Mesenchymal stem cell (in vitro differentiated cells and primary cell): ENCODE measurements at regions not wholly inside any gene's neighbourhood (a gene's known extent, or its start where the extent isn't known, plus 50 kb on each side); places are given as distances from the start of the nearest gene placed in this dataset.

Experiments used
- DNase-seq: peaks from one replicate; pipeline ENCODE4 v3.0.0-alpha.2; 2013
- H2AFZ ChIP-seq: one replicate; pipeline ENCODE4 v1.6.1; 2013; ENCODE audit warnings: low read depth, mild to moderate bottlenecking, control low read depth, inconsistent platforms, low read length, moderate library complexity
- H2AK5ac ChIP-seq: 2 replicates; pipeline ENCODE4 v1.6.1; 2013; ENCODE audit warnings: low read length, moderate library complexity, mild to moderate bottlenecking, inconsistent platforms; ENCODE audit not compliant: severe bottlenecking
- H2BK120ac ChIP-seq: one replicate; pipeline ENCODE4 v1.6.1; 2013; ENCODE audit warnings: low read depth, mild to moderate bottlenecking, inconsistent platforms, low read length, moderate library complexity
- H2BK12ac ChIP-seq, 2 experiments: one replicate each; pipeline ENCODE4 v1.6.1; 2013; ENCODE audit warnings: inconsistent platforms in 2 of 2, low read length in 2 of 2, mild to moderate bottlenecking in 2 of 2, moderate library complexity in 2 of 2, control low read depth in 1 of 2
- H2BK15ac ChIP-seq: one replicate; pipeline ENCODE4 v1.6.1; 2013; ENCODE audit warnings: mild to moderate bottlenecking, low read depth, inconsistent platforms; ENCODE audit not compliant: poor library complexity, severe bottlenecking
- H2BK5ac ChIP-seq: 2 replicates; pipeline ENCODE4 v1.6.1; 2013; ENCODE audit warnings: low read depth, mild to moderate bottlenecking, low read length, control low read depth, inconsistent platforms; ENCODE audit not compliant: poor library complexity, severe bottlenecking
- H3K14ac ChIP-seq, 2 experiments: one replicate each; pipeline ENCODE4 v1.6.1; 2013; ENCODE audit warnings: inconsistent platforms in 2 of 2, low read length in 2 of 2, control low read depth in 1 of 2, mild to moderate bottlenecking in 1 of 2, moderate library complexity in 1 of 2
- H3K18ac ChIP-seq, 2 experiments: one replicate each; pipeline ENCODE4 v1.6.1; 2013; ENCODE audit warnings: inconsistent platforms in 2 of 2, low read length in 2 of 2, control low read depth in 1 of 2, low read depth in 1 of 2, mild to moderate bottlenecking in 1 of 2
- H3K23ac ChIP-seq, 2 experiments: one replicate each; pipeline ENCODE4 v1.6.1; 2013; ENCODE audit warnings: inconsistent platforms in 2 of 2, low read length in 2 of 2, mild to moderate bottlenecking in 2 of 2, moderate library complexity in 2 of 2, control low read depth in 1 of 2
- H3K27ac ChIP-seq: 2 replicates; pipeline ENCODE4 v1.5.1; 2013; ENCODE audit warnings: mild to moderate bottlenecking, moderate library complexity, low read length, control low read depth, inconsistent platforms; ENCODE audit not compliant: poor library complexity, severe bottlenecking
- H3K27me3 ChIP-seq, 2 experiments: 2 replicates each; pipeline versions ENCODE4 v1.6.1 to v1.7.0; 2013; ENCODE audit warnings: low read length in 2 of 2, mild to moderate bottlenecking in 2 of 2, moderate library complexity in 2 of 2, control low read depth in 1 of 2, inconsistent platforms in 1 of 2; ENCODE audit not compliant: control insufficient read depth in 1 of 2, insufficient read depth in 1 of 2
- H3K36me3 ChIP-seq, 2 experiments: 2 replicates each; pipeline versions ENCODE4 v1.6.1 to v1.7.0; 2013; ENCODE audit warnings: low read length in 2 of 2, control low read depth in 1 of 2, inconsistent platforms in 1 of 2, low read depth in 1 of 2, mild to moderate bottlenecking in 1 of 2; ENCODE audit not compliant: insufficient read depth in 2 of 2, control insufficient read depth in 1 of 2
- H3K4ac ChIP-seq, 2 experiments: one replicate each; pipeline ENCODE4 v1.6.1; 2013; ENCODE audit warnings: inconsistent platforms in 2 of 2, low read length in 2 of 2, mild to moderate bottlenecking in 2 of 2, moderate library complexity in 2 of 2, control low read depth in 1 of 2, low read depth in 1 of 2
- H3K4me1 ChIP-seq: 2 replicates; pipeline ENCODE4 v1.6.1; 2013; ENCODE audit warnings: low read depth, low read length, control low read depth; ENCODE audit not compliant: control insufficient read depth, insufficient read depth
- H3K4me2 ChIP-seq: 2 replicates; pipeline ENCODE4 v1.6.1; 2013; ENCODE audit warnings: low read length, mild to moderate bottlenecking, inconsistent platforms; ENCODE audit not compliant: poor library complexity, severe bottlenecking
- H3K4me3 ChIP-seq, 2 experiments: 2 replicates each; pipeline versions ENCODE4 v1.5.1 to v1.7.0; 2013; ENCODE audit warnings: low read length in 2 of 2, mild to moderate bottlenecking in 2 of 2, control low read depth in 1 of 2, low read depth in 1 of 2; ENCODE audit not compliant: insufficient read depth in 1 of 2
- H3K79me1 ChIP-seq: replicated peaks from 2 replicates; pipeline ENCODE4 v1.6.1; 2013; ENCODE audit warnings: mild to moderate bottlenecking, control low read depth, low read length, inconsistent platforms; ENCODE audit not compliant: poor library complexity, severe bottlenecking
- H3K9ac ChIP-seq: 2 replicates; pipeline ENCODE4 v1.7.0; 2013; ENCODE audit warnings: mild to moderate bottlenecking, low read length, moderate library complexity
- H3K9me3 ChIP-seq: 2 replicates; pipeline ENCODE4 v1.7.0; 2013; ENCODE audit warnings: mild to moderate bottlenecking, low read length; ENCODE audit not compliant: control insufficient read depth
- H4K8ac ChIP-seq: one replicate; pipeline ENCODE4 v1.6.1; 2013; ENCODE audit warnings: inconsistent platforms, mild to moderate bottlenecking, low read length, moderate library complexity
- H4K91ac ChIP-seq: one replicate; pipeline ENCODE4 v1.6.1; 2013; ENCODE audit warnings: mild to moderate bottlenecking, low read length, inconsistent platforms
- WGBS: methylation state at CpG from one replicate; pipeline ENCODE4 v1.1.7; 2013; ENCODE audit warnings: mixed read lengths; 5-methylcytosine and 5-hydroxymethylcytosine counted together

- no peak overlapping the region for H2BK12ac ChIP-seq
- no peaks in the 10 kb centered on the region for H3K36me3 ChIP-seq
- H3K79me1 ChIP-seq, result no peaks in the 10 kb centered on the region
- no peak overlapping the region for H3K9ac ChIP-seq
- H2BK15ac ChIP-seq, result no peak overlapping the region
- no peak for DNase-seq
- H3K14ac ChIP-seq, result no peak overlapping the region
- H4K91ac ChIP-seq, result no peak overlapping the region
- H4K8ac ChIP-seq, result no peak overlapping the region
- H3K4ac ChIP-seq, result no peak overlapping the region
- no peak overlapping the region for H2AK5ac ChIP-seq
- H3K18ac ChIP-seq, result no peak overlapping the region
- no peak overlapping the region for H3K27ac ChIP-seq
- no peak overlapping the region for H2BK120ac ChIP-seq
- no peak overlapping the region for H3K23ac ChIP-seq
- no peak overlapping the region for H2BK5ac ChIP-seq
- H3K4me3 ChIP-seq, result no peak overlapping the region
- 100% methylated on average over 2 of the region's 2 CpGs for WGBS
- peaks cover 2% of the 10 kb centered on the region for H3K9me3 ChIP-seq
- no peak overlapping the region for H3K4me2 ChIP-seq
- H2AFZ ChIP-seq, result no peak overlapping the region
- no peaks in the 10 kb centered on the region for H3K4me1 ChIP-seq
- H3K27me3 ChIP-seq, result peaks cover 0 to 19% of the 10 kb centered on the region in 2 experiments
Observed at GRCh38 chr10:28862219-28862618, 184.9 kb downstream of the BAMBI start.

- DNase-seq, result no peak
- H3K79me1 ChIP-seq, result no peaks in the 10 kb centered on the region
- WGBS, result 63% methylated on average over 5 of the region's 5 CpGs
Observed at GRCh38 chr10:28869606-28870201, 192.4 kb downstream of the BAMBI start.

DNA sequence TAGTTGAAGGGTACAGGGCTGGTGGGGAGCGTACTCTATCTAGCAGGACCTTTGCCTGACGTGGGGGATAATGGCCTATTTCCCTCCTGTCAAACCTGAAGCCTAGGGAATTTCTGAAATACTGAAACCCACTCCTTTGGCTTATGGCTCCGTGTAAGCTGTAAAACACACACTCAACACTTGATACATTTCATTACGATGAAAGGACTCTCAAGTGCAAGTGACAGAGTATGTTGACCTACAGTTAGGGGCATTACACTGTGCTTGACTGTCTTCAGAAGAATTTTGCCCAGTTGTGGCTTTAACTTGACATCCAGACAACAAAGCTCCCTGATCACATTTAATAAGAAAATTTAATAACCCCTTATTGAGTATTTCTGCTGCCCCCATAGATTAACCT is 194.3 kb downstream of the BAMBI start:
- Histone ChIP-seq H2BK5ac (no peak overlapping the region), H3K23ac (no peak overlapping the region), H3K27me3 (no peaks in the 10 kb centered on the region), H2BK15ac (no peak overlapping the region), H3K9ac (no peak overlapping the region), H3K4ac (no peak overlapping the region), H2BK120ac (no peak overlapping the region), H3K4me2 (no peak overlapping the region), H3K27ac (no peak overlapping the region), H3K14ac (no peak overlapping the region), H3K79me1 (no peaks in the 10 kb centered on the region), H3K4me3 (no peak overlapping the region), H3K36me3 (no peaks in the 10 kb centered on the region), H3K18ac (peak overlapping the region in 1 of 2 experiments; percentile 50), H3K4me1 (peaks cover 5% of the 10 kb centered on the region), H4K8ac (no peak overlapping the region), H4K91ac (no peak overlapping the region), H3K9me3 (no peaks in the 10 kb centered on the region), H2AK5ac (no peak overlapping the region), H2AFZ (no peak overlapping the region), H2BK12ac (no peak overlapping the region)
- DNase-seq, result no peak
- 90% methylated on average over 4 of the region's 4 CpGs for WGBS

More at GRCh38 chr10:28869606-28870201, 192.4 kb downstream of the BAMBI start:
- Histone ChIP-seq H2AK5ac (no peak overlapping the region), H3K4me1 (peaks cover 1% of the 10 kb centered on the region), H3K23ac (no peak overlapping the region), H2BK15ac (no peak overlapping the region), H2BK5ac (no peak overlapping the region), H3K14ac (no peak overlapping the region), H2BK120ac (no peak overlapping the region), H3K36me3 (no peaks in the 10 kb centered on the region), H3K9ac (no peak overlapping the region), H3K27ac (no peak overlapping the region), H3K9me3 (no peaks in the 10 kb centered on the region), H3K4me3 (no peak overlapping the region), H3K27me3 (no peaks in the 10 kb centered on the region), H4K91ac (no peak overlapping the region), H2AFZ (no peak overlapping the region), H3K4me2 (no peak overlapping the region), H4K8ac (no peak overlapping the region), H2BK12ac (no peak overlapping the region), H3K4ac (no peak overlapping the region), H3K18ac (no peak overlapping the region)

- no peaks in the 10 kb centered on the region for H3K27me3 ChIP-seq
- no peak overlapping the region for H3K4me3 ChIP-seq
- H2AFZ ChIP-seq, result no peak overlapping the region
- peaks cover 5% of the 10 kb centered on the region for H3K4me1 ChIP-seq
- H3K14ac ChIP-seq, result no peak overlapping the region
- DNase-seq, result no peak
- no peaks in the 10 kb centered on the region for H3K9me3 ChIP-seq
- WGBS, result 84% methylated on average over 5 of the region's 5 CpGs
- H2BK15ac ChIP-seq, result no peak overlapping the region
- H2BK12ac ChIP-seq, result no peak overlapping the region
- H2AK5ac ChIP-seq, result no peak overlapping the region
- H3K9ac ChIP-seq, result no peak overlapping the region
- no peak overlapping the region for H4K8ac ChIP-seq
- H2BK5ac ChIP-seq, result no peak overlapping the region
- H3K79me1 ChIP-seq, result no peaks in the 10 kb centered on the region
- H3K4ac ChIP-seq, result no peak overlapping the region
- no peak overlapping the region for H3K27ac ChIP-seq
- no peak overlapping the region for H4K91ac ChIP-seq
- no peak overlapping the region for H3K4me2 ChIP-seq
- no peaks in the 10 kb centered on the region for H3K36me3 ChIP-seq
- no peak overlapping the region for H3K23ac ChIP-seq
- H2BK120ac ChIP-seq, result no peak overlapping the region
- H3K18ac ChIP-seq, result no peak overlapping the region
Observed at GRCh38 chr10:28872587-28873165, 195.4 kb downstream of the BAMBI start.
